Mucosa of gallbladder (tissue), 1 donor: ENCODE measurements at regions not wholly inside any gene's neighbourhood (a gene's known extent, or its start where the extent isn't known, plus 50 kb on each side); places are given as distances from the start of the nearest gene placed in this dataset.

ENCODE experiments used
- DNase-seq: peaks from one replicate; pipeline ENCODE4 v3.0.0-alpha.2; 2020; ENCODE audit warnings: low spot score
- donor health status: DM: no; HTN: no; CAD: no.

DNA sequence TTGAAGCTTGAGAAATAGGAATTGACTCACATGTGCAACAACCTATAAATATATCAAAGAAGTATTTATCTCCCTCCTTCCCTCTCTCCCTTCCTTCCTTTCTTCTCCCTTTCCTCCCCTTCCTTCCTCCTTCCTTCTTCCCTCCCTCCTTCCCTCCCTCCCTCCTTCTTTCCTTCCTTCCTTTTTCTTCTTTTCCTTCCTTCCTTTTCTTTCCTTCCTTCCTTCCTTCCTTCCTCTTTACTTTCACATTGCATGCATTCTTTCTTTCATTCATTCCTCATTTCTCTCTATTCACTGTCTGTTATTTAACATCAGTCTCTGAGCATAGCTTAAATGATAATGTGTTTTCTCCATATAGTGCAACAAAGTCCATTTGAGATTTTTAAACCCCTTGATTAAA lies 214.2 kb downstream of the CHRM3 start:
- no peak for DNase-seq

DNA sequence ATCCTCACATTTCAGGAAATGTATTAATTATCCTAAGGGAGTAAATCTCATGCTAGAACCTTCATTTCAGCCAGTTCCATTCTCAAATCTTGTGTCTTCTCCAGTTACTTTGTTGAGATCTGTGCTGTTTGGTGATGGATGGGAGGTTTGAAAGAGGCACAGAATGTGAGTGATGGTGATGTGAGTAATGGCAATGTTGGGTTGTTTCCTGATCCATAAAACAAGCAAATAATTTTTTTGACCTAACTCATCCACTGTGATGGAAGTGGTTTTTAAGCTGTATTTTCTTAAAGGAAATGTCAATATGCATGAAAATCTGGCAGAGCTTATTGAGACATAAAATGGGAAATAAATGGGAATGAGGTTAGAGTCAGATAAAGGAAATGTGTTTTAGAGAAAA lies 214.7 kb downstream of the CHRM3 start:
- DNase-seq, result no peak

DNA sequence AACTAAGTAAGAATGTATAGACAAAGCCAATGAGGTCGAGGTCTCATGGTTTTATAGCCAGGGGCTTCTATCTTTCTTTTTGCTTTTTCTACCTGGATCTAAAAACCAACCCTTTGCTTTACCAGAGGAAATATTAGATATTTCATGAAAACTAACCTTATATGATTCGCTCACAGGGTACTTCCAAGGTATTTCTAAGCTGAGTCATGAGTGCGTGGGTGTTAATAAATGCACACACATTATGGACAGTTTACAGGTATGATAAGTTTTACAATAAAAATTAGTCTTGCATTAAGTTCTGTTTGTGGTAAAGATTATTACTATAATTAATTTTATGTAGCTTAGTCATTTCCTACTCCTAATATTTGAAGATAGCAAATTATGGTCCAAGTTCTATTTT lies 217.2 kb downstream of the CHRM3 start:
- no peak for DNase-seq

DNA sequence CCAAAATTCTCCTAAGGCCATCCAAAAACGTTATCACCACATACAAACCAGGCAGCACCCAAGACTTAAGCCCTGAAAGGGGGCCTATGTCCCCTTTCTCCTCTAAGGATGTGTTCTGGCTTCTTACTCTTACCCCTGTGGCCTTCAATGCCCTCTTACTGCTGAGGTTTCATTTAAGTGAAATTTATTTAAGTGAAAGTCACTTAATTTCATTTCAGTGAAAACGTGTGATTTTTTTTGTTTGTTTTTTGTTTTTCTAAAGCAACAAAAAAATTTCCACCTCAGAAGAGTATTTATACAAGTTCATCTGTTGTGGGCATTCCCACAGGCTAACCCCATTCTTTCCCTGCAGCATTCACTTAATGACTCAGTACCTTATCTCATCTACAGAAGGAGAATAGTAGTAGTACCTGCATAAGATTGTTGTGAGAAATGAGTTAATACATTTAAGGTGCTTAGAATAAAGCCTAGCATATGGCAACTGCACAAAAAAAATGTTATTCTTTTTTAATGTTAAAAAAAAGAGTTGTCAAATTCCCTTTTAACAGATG lies 220.6 kb downstream of the CHRM3 start:
- DNase-seq, result no peak

DNA sequence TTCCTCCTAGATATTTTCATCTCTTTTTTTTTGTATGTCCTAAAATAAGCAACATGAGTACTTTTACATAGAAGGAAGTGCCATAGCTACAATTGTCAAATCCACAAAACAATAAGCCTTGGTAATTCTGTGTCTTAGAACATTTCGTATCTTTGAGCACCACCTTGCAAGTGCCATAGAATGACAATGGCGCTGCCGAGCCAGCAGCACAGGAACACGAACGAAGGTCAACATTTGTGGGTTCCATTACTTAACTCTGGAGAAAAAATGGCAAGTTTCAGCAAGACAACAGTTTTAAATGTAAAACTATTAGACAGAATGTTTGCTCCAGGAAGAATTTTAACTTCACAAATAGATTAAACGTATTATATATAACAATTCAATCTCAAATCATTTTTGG lies 222.1 kb downstream of the CHRM3 start:
- DNase-seq, result no peak

DNA sequence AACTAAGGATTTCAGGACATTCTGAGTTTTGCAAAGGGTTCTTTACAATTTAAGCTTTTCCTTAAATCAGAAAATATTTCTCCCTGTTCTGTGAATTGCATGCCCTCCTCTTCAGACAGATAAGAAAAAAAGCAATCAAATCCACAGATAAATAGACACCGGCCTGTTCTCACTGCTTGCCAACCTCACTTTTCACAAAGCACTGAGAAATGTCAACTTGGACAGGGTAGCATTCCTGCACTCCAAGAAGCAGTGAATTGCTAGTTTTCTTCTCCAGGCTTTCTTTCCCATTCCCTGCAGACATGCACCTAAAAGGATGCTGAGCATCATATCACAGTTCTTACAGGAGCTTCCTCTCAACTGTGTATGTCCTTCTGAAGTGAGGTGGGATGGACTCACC lies 226.0 kb downstream of the CHRM3 start:
- no peak for DNase-seq

DNA sequence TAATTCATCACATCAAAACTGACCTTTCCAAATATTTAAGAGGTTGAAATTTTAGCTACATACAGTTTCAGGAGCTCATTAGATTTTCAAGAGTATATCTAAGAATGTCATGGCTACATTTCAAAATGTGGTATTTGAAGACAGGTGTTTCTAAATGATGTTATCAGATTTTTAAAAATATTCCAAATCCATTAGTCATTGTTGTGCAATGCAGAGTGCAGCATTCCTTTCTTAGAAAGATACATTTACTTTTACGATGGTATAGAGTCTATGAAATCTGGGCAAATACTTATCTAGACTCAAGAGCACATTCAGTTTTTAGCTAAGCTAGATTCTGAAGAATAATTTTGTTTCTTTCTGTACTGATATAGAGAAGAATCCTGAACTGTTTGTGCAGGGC lies 230.3 kb downstream of the CHRM3 start:
- DNase-seq, result no peak

DNA sequence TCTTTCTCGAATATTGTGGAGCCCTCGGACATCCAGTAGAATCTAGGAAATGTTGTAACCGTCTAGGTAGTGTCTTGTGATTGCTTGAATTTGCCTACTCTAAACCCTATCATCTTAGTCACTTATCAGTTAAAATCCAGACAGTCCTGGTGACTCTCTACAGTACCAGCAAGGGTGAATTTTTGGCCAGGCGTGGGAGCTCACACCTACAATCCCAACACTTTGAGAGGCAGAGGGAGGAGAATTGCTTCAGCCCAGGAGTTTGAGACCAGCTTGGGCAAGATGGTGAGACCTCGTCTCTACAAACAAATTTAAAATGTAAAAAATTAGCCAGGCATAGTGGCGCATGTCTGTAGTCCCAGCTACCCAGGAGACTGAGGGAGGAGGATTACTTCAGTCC lies 230.9 kb downstream of the CHRM3 start:
- DNase-seq, result no peak

DNA sequence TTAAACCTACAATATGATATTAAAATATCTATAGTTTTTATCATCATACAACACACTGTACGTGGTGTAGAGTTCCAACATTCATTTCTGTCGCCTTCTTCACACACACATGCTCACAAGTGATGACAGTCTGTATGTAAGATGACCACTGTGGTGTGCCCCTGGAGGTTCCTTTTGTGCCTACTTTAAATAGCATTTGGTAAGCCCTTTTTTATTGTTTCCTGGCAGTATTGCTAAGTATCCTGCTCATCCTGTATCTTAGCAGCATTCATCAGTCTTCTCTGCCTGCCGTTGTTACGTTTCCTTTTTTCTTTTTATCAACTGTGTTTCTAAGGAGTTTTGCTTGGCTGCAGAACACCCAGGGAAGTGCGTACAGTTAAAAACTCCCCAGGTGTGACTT lies 231.4 kb downstream of the CHRM3 start:
- DNase-seq, result no peak

DNA sequence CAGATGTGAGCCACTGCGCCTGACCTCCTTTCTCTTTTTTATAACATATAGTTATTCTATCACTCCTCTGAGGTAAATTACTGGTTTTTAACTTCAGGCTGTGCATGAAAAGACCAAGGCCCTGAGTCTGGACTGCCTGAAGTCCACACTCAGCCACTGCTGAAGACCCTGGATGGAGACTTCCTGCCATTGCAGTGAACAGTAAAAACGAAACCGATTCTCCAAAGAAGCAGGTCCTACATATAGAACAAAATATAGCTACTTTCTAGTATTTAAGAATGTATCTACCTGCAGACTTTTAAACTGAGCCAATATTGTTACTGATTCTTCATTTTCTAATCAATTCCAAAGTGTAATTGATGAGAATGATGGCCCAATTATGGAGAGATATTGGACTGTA lies 232.8 kb downstream of the CHRM3 start:
- no peak for DNase-seq

DNA sequence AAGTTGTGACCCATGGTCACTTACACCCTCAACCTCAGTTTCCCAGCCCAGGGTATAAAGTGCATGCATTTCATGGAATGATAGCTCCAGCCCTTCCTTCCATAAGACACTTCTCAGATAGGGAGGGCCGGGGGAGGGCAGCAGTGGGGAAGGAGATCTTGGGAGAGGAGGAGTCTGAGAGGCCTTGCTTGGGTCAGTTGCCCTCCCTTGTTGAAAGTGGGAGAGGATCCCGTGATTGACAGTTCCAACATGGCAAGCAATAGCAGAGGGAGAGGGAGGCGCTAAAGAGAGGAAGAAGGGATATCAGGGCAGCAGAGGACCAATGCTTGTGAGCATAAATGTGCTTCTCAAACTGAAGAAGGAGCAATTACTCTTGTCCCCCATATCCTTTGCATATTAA lies 244.4 kb downstream of the CHRM3 start:
- DNase-seq, result no peak

DNA sequence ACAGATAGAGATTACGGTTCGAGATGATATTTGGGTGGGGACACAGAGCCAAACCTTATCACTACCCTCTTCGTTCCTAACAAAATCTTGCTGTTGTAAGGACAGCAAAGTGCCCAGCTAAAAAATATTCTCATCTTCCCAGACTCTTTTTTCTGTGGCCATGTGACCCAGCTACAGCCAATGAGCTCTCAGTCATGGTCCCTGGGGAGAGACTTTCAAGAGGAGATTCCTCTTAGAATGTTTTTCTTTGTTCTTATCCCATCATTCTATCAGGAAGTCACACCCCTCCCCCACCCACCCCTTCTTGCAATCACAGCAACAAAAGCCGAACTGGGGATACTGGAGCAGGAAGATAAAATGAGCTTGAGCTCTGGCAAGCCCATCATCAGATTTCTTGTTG lies 247.1 kb downstream of the CHRM3 start:
- no peak for DNase-seq

DNA sequence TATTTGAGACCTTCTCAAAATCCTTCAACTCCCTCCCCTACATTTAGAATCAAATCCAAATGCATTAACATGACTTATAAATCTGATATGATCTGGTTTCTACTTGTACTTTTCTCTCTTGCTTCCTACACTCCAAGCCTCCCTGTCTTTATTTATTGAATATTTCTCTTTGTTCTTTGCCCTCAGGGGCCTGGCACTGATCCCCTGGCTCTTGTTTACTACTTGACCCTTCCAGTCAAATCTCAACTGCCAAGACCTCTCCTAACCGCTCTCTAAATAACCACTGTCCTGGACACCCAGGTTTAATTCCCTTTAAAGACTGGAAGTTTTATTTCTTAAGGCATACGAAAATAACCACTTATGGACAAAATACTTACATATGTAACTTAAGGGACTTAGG lies 248.9 kb downstream of the CHRM3 start:
- DNase-seq, result no peak

DNA sequence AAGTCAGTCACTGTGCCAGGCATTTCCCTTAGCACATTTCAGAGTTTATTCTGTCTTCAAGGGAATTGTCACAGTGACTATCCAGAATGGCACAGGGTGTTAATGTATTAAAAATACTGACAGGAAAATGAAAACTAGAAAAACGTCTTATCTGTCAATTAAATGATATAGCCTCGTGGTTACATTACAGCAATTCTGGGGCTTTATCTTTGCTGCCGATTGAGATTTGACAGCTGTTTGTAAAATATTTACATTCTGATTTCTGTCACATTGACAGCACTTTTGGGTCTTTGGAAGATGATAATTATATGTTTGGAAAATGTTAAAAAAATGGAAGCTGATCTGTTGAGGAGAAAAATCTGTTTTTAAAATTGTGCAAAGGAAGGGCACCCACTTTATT lies 250.0 kb downstream of the CHRM3 start:
- no peak for DNase-seq

DNA sequence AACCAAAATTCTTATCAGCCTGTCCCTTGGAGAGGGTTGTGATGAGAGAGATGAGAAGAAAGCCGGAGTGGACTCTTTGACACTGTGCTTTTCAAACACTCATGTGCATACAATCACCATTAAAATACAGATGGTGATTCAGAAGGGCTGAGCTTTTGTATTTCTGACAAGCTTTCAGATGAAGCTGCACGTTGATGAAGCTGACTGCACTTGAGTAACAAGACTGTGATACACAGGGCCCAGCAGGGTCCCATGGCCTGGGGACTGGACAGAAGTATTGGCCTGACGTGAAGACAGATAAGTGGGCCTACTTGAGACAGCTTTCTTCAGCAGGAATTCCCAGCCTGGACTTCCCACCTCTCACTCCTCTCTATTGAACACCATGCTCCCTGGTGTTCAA lies 258.2 kb downstream of the CHRM3 start:
- no peak for DNase-seq

DNA sequence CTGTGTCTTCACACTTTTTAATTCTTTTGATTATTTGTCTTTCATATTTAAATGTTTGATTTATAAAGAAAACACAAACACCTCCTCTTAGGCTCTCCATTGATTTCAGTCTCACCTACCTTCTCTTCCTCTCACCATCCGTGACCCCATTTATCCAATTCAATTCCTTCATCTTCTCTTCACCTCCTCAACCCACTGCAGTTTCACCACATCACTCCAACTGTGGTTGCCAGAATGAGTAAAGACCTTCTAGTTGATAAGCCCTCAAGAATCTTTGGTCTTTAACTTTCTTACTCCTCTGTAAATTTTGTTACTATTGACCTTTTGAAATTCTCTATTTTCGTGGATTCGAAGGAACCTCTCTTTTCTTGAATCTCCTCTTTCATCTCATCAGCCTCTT lies 260.7 kb downstream of the CHRM3 start:
- no peak for DNase-seq

DNA sequence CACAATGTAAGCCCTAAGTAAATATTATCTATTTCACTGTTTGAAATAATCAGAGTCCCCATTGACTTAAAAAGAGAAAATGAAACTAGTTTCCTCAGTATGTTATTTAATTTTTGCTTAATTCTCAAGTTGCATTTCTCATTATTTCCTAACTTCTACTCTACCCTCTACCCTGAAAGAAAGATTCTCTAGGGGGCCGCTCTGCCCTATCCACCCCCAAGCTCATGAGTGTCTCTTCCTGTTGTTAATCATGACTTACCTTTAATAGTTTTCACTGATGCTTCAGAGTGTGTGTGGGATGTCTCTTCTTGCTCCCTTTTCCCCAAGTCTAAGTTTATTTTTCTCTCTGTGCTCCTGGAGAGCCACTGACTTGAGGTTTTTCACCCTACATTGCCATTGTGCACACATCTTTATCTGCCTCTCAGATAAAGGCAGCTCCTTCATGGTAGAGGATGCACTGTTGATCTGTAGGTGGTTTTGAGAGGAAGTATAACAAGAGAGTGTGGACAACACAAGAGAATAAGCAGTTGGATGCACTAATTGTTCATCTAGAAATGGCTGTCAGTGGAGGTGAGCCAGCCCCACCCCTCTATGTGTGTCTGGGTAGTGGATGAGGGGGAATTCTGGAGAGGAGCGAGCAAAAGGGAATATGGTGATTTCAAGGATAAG lies 261.7 kb downstream of the CHRM3 start:
- DNase-seq, result no peak

DNA sequence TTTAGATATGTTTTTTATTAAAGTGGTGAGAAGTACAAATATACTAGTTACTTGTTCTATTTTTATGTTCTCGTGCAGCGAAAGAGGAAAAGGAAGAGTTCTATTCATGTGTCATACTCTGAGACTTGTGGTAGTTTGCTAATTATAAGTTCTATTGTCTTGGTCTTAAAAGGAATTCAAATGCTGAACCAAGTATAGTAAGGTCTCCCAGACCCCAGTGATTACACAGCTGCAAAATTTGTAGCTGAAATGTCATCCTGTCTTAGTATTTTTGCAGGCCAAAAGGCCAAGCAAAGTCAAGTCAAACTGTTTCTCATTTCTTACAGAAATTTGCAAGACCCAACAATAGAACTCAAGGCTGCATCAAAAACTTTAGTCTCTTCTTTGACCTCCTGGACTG lies 268.7 kb downstream of the CHRM3 start:
- DNase-seq, result no peak

DNA sequence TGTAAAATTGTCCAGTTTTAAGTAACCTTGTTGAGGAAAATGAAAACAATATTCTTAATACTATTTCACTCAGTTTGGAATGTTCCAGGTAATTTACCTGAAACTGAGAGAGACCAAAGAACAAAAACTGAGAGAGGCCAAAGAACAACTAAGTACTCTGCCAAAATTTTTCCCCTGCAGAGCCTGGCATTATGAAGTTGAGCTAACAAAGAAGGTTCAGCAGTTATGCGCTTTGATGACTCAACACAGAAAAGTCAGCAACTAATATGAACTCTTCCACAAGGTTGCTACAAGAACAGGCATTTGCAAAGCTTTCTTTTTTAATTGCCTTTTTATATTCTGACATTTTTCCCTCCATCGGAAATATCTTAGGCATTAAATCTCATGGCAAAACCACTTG lies 270.9 kb downstream of the CHRM3 start:
- no peak for DNase-seq

DNA sequence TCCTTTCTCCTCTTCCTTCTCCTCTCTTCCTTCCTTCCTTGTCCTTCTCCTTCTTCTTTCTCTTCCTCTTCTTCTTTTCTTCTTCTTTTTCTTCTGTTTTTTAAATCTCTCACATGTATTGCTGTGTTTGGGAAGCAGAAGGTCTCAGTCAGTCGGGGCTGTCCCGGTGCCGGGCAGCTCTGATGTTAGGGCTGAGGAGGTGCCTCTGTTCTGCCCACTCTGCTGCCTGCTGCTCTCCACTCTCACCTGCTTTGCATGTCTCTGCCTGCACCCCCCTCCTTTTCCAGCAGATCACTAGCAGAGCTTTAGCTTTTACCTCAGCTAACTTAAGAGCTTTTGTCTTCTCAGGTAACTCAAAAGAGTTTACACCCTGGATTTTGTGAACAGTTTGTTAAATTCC lies 276.6 kb downstream of the CHRM3 start:
- no peak for DNase-seq

DNA sequence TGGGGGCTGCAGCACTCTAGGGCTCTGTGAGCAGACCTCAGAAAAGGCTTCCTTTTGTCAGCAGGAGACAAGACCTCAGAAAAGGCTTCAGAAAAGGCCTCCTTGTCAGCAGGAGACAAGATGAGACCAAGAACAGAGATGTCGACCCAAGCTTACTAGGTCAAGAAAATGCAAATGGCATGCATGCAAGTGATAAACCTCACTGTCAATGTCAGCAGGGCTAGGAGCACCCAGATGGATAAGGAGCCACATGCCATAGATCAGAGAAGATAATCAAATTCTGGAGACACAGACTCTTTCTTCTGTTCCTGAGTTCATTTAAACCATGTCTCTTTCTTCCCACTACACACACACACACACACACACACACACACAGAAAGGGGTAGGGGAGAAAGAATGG lies 285.9 kb downstream of the CHRM3 start:
- no peak for DNase-seq

DNA sequence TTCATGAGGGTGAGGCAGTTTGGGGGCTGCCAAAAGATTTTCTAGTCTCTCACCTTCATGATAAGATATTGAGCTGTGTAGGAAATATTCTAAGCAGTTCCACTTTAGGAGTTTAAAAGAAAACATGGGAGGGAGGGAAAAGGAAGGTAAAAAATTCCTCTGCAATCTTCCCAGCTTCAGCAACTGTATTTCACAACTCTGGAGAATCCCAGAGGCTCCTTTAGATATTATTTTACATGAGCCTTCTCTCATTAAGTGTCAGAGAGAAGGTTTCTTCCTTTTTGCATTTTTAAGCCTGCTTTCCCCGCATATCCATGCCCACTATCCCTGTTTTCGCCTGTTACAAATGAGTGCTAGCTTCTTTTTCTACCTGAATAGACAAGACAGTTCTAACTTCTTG lies 289.4 kb downstream of the CHRM3 start:
- DNase-seq, result no peak

DNA sequence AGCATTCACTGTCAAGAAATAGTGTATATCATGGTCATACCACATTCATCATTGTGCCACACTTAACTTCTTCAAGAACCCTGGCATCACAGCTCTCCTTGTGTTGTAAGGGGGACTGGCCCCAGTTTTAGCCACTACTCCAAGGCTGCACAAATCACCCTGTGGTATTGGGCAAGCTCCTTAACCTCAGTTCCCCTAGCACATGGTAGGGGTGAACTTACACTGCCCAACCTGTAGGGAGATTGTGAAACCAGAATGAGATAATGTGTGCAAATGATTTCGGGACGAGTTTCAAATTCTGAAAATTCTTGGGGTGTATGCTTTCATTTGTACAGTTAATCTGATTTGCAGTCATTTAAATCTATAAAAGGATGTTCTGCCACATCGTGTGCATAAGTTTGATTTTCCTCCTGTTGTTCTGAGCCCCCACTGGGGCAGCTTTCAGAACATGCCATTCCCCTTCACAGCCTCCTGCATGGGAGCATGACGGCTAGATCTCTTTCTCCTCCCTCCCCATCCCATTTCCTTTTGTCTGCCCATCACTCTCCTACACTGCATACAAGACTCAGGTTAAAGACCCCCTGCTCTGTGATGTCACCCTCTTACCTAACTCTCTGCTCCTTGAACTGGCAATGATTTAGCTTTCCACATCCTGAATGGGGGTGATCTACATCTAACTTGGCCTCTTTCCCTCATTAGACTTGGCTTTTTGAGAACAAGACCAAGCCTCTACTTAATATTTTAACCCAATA lies 290.3 kb downstream of the CHRM3 start:
- no peak for DNase-seq

DNA sequence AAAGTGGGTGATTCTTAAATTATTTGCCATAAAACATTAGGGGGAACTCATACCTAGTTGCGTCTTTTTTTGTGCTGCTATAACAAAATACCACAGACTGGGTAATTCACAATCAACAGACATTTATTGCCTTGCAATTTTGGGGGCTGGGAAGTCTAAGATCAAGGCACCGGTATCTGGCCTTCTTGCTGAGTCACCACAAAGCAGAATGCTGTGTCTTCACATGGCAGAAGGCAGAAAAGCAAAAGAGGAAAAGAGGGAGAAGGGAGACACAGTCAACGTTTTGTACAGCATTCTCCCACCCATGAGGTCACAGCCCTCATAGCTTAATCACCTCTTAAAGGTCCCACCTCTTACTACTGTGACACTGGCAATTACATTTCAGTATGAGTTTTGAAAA lies 291.0 kb downstream of the CHRM3 start:
- no peak for DNase-seq
